GM12878 (cell line): ENCODE measurements at regions not wholly inside any gene's neighbourhood (a gene's known extent, or its start where the extent isn't known, plus 50 kb on each side); places are given as distances from the start of the nearest gene placed in this dataset.
"Not testable (repeated sequence)": the region's sequence is repeated elsewhere in the genome, so short reads cannot be mapped to it uniquely, and the experiment has no call there.

Source experiments
- CTCF ChIP-seq, 3 experiments: IDR thresholded peaks in 2 of 3; conservative IDR thresholded peaks in 1 of 3; 2 replicates each; pipeline ENCODE4 v1.5.1; 2011; ENCODE audit warnings: low read depth in 3 of 3, low read length in 3 of 3, mild to moderate bottlenecking in 3 of 3, control low read depth in 2 of 3, moderate library complexity in 2 of 3, inconsistent platforms in 1 of 3, mixed read lengths in 1 of 3; ENCODE audit not compliant: control insufficient read depth in 2 of 3, insufficient read depth in 1 of 3; ENCODE audit errors: extremely low read depth in 1 of 3
- MAX ChIP-seq: IDR thresholded peaks from 2 replicates; pipeline ENCODE4 v1.6.1; 2012; ENCODE audit warnings: low read depth, low read length, improper control_type of control experiment
- PBX3 ChIP-seq: IDR thresholded peaks from 2 replicates; pipeline ENCODE4 v1.6.1; 2011; ENCODE audit warnings: mild to moderate bottlenecking, low read depth, low read length, moderate library complexity; ENCODE audit not compliant: insufficient replicate concordance
- POLR2A ChIP-seq: IDR thresholded peaks from 2 replicates; pipeline ENCODE4 v1.6.1; 2011; ENCODE audit warnings: low read depth, mild to moderate bottlenecking, low read length

DNA sequence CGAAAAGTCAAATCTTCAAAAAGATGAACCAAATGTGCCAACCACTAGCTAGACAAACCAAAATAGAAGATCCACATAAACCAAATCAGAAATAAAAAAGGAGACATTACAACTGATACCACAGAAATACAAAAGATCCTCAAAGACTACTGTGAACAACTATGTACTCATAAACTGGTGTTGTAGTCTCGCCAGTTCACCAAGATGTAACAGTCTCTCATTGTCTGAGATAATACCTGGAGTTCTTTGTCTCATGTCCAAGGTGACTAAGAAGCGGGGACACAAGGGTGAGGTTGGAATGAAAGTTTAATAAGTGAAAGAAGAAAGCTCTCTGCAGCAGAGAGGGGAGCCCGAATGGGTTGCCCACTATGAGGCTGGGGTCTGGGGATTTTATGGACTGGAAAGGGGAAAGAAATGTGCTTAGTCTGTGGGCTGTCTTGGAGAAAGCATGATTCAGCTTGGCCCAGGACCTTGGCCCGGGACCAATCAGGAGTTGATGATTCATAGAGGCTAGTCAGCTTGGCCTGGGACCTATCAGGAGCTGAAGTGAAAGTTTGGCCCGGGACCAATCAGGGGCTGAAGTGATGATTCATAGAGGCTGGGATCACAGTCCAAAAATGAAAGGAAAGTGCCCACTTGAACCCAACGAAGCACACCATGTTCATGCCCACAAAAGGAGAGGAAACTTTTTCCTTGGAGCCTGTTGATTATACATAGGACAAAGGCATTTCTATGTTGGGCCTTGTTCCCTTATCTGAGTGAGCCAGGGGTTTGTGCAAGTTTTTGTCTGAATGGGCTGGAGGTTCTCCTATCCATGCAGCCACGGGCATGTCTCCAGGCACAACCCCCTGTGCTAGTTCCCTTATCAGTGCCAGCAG is 177.1 kb downstream of the SPIN4 start:
- TF ChIP-seq POLR2A; CTCF (IDR thresholded peaks at IDR 0.05 in 2 of 3, conservative IDR thresholded peaks at IDR 0.05 in 1 of 3; ENCODE audit: control insufficient read depth in 2 of 3, extremely low read depth in 1 of 3, insufficient read depth in 1 of 3, low read depth in 3 of 3, low read length in 3 of 3); PBX3; MAX: not testable (repeated sequence)
